Activated naive CD4-positive, alpha-beta T cell treated with Interleukin-2 at 50 U/mL for 16 hours (primary cell): ENCODE measurements at regions not wholly inside any gene's neighbourhood (a gene's known extent, or its start where the extent isn't known, plus 50 kb on each side); places are given as distances from the start of the nearest gene placed in this dataset.

Experiments used
- DNase-seq: peaks from one replicate; pipeline ENCODE4 v3.0.0-alpha.2; 2020

DNA sequence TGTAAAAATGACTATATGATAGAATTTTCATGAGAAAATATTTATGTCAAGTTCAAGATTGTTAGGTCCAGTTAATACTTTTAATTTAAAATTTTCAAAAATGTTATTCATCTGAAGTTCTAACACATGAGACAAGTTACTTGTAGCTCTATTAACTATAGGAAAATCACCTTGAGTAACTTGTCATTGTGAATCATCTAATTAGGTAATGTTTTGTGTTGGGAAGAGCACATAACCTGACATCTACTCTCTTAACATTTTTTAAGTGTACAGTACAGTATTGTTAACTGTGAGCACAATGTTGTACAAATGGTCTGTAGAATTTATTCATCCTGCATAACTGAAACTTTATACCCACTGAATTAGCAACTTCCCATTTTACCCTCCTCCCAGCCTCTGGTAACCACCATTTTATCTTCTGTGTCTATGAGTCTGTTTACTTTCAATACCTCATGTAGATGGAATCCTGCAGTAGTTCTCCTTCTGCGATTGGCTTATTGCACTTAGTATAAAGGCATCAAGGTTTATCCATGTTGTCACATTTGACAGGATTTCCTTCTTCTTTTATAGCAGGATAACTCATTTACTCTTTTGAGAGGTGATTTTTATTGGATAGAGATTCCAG lies 54.6 kb downstream of the ARL4A start:
- no peak for DNase-seq

DNA sequence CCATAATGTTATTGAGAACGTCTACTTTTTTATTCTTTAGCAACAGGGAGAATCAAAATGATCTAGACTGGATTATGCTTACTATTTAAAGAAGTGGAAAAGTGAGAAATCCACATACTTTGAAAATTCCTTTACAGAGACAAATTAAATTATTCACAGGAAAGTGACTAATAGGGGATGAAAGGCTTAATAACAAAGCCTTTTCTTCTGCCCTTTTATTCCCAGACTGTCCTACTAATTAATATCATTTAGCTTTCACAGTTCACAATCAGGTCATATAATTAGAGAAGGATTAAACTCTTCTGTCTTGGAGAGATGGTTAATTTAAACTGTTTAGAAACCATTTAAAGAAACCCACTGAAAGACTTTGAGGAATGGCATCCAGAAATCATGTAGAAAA lies 58.8 kb downstream of the ARL4A start:
- no peak for DNase-seq

DNA sequence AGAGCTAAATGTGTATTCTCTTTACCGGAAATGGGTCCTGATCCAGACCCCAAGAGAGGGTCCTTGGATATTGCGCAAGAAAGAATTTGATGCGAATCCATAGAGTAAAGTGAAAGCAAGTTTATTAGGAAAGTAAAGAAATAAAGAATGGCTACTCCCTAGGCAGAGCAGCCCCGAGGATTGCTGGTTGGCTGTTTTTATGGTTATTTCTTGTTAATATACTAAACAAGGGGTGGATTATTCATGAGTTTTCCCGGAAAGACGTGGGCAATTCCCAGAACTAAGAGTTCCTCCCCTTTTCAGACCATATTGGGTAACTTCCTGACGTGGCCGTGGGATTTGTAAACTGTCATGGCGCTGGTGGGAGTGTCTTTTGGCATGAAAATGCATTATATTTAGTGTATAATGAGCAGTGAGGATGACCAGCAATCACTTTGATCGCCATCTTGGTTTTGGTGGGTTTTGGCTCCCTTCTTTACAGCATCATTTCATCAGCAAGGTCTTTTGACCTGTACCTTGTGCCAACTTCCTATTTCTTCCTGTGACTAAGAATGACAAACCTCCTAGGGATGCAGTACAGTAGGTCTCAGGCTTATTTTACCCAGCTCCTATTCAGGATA lies 60.4 kb downstream of the ARL4A start:
- DNase-seq, result no peak

DNA sequence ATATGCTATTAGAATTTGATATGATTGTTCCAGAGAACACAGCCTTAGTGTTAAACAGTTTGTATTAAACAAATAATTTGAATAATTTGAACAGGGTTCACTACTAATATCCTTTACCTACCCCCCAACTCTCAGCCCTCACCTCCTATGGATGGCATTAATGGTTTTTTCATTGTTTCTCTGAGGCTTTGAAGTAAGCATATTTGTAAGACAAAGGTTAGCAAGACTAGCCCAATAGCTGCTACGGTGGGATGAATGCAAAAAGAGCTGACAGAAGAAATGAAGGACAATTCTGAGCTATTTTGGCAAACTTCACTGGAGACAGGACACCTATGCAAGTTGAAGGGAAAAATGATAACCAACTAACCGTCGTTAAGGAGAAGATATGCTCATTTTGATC lies 61.6 kb downstream of the ARL4A start:
- DNase-seq, result no peak

DNA sequence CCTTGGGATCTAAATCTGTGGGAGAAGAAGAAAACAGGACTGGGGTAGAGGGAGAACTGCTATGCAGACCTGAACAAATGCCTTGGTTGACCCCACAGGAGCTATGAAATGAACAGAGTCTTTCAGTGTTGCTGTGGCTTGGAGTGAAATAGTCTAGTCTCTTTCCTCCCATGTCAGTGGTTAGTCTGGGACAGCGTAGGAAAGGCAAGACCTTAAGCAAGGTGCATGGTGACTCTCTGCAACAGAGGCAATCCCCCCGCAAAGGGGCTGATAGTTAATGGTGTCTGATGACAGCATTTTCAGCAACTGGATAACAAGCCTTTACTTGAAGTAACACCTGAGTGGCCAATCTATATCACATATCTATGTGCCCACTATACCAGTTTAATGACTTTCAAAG lies 62.3 kb downstream of the ARL4A start:
- no peak for DNase-seq

DNA sequence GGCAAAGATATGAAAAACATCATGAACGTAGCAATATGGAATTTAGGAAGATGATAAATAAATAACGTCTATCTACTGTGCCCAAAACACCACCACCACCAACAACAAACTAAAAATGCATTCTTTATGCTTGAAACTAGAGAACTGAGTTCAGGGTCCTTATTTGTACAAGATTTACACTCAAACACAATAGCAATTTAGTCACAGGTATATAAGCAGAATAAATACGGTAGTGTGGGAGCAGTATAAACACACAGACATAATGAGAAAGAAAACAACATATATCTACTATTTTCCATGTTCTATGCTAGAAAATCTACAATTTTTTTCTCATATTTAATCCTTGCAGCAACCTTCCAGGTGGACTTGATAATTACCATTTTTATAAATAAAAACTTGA lies 64.3 kb downstream of the ARL4A start:
- no peak for DNase-seq

DNA sequence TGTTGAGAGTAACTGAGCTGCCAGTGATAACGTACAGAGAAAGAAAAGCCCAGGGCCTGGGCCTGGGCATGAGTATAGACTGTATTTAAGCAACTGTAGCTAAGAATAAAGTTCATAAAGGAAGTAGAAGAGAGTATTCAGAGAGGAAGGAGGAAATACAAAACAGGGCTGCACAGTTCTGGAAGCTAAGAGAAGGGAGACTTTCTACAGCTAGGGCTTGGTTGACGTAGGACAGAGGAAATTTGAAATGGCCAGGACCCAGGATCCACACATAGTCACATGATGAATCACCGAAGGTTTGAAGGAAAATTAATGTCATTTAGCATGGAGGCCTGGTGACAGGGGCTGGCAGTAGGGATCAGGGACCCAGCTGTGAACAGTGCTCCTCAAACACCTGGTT lies 66.7 kb downstream of the ARL4A start:
- DNase-seq, result no peak

DNA sequence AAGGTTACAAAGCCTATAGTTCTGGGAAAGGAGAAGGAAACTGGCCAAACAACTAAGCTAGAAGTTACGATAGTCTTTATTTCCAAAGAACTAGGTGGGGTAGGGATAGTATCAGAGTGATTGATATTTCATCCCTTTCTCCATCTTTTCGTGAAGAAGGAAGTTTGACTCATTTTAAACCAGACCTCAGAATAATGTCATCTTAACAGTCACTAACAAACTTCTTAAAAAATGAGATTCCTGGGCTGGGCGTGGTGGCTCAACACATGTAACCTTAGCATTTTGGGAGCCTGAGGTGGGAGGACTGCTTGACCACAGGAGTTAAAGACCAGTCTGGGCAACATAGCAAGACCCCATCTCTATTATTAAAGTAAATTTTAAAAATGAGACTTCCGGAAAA lies 69.4 kb downstream of the ARL4A start:
- no peak for DNase-seq

DNA sequence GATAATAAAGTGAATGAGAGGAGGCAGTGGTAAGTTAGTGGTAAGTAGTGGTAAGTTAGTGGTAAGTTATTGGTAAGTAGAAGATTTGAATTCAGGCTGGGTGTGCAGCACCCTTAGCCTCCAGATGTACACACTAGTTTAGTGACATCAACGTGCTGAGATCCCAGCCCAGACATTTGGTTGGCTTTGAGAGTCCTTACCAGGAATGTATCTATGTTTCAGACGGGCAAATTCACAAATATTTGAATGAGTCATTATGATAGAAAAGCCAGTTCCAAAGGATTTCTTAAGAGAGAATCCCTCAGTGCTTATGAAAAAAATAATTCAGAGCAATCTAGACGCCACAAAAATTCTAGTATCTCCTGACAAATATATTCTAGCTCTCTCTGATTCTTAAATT lies 70.0 kb downstream of the ARL4A start:
- no peak for DNase-seq

DNA sequence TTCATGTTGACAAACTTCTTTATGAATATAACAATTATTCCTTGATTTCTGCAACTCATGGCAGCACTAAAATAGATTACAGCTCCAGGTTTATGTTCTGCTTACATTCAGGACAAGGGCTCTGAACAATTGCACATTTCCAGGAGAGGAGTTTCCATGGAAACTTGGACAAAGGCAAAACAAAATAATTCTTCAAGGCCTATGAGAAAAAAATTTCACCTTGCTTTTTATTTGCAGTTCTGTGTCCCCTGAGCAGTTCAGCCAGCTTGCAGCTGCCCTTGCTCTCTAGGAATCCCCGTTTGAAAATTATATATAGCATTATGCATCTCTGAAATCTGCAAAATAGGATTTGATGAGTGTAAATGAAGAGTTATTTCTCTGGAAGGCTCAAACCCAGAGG lies 71.7 kb downstream of the ARL4A start:
- DNase-seq, result no peak

DNA sequence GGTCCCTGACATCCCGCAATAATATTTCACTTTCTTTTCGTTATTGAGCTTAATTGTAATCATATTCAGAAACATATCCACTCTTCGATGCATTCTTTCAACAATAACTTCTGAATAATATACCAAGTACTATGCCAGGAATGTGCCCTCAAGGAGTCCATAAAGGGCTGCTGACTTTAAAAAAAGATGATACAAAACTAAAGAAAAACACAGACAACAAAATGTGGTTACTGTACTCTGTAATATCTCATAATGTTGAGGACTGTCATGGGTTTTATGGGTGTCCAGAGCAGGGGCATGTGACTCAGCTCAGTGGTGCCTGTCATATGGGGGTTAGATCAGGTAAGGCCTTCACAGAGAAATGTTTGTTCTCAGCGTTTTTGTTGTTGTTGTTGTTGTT lies 73.7 kb downstream of the ARL4A start:
- DNase-seq, result no peak

DNA sequence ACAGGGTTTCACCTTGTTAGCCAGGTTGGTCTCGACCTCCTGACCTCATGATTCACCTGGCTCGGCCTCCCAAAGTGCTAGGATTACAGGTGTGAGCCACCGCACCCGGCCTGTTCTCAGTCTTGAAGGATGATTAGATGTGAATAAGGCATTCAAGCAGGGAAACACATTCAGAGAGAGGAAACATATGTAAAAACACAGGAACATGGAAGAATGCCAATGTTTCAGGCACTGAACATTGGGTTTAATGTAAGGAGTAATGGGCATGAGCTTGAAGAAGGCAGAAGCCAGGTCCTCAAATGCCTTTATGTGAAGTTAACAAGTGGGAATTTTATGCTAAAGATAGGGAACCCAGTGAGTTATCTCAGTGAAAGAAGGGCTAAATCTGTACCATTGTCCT lies 74.3 kb downstream of the ARL4A start:
- no peak for DNase-seq

DNA sequence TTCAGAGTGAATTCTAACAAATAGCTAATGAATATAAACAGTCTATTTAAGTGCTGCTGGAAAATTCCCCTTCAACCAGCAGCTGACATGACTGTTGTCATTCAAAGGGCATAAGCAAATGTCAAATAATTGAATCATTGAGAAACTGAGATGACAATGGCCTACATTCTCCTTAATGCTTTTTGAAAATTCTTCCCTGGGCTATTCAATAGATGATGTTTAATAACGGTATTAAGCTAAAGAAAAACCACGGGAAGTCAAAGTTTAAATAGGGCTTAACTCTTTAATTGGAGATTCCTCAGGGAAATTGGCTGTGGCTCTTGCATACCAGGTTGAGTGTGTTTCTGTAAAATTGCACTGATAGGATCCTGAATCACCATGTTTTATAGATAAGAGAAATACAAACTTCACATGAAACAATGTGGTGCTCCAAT lies 77.0 kb downstream of the ARL4A start:
- no peak for DNase-seq

DNA sequence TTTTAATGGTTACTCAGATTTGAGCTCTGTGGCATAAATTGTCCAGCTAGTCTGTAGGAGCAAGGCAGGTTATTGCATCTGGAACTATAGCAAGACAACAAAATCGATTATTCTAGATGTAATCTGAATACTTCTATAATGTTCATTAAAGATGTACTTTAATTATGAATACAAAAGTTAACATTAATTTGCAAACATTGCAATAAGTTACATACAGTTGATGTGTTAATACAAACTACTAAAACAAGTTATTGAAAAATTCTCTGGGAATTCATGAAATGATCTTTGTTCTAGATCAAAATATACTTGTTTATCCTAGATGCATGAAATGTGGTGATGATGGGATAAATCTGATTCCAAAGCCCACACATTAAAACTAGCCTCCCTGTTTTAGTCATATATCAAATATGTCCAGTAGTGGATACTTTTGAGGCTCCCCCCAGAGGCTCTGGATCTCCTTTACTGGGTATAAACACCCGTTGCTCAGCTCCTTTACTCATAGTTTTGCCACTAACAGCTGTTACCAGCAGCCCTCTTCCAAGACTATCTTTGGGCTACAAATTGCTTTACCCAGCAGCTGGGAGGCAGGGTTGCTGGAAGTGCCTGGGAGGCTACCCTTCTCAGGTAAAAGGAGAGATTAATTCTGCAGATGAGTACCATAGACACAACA lies 78.1 kb downstream of the ARL4A start:
- no peak for DNase-seq

DNA sequence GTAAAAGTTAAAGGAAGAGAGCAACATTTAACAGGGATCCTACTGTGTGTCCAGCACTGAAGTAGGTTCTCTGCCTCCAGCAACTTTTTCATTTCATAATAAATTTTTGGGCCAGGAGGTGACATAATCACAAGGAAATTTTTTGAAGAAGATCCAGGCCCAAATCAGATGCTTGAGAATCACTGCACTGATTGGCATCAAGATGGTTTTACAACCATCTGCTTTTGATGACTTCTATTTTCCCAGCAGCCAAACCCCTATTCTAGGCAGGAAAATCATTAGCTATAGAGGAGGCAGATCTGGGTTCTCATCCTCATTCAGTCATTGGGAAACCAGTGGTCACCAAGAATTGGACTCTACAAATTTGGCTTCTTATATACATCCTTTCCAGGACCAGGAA lies 79.0 kb downstream of the ARL4A start:
- DNase-seq, result no peak

DNA sequence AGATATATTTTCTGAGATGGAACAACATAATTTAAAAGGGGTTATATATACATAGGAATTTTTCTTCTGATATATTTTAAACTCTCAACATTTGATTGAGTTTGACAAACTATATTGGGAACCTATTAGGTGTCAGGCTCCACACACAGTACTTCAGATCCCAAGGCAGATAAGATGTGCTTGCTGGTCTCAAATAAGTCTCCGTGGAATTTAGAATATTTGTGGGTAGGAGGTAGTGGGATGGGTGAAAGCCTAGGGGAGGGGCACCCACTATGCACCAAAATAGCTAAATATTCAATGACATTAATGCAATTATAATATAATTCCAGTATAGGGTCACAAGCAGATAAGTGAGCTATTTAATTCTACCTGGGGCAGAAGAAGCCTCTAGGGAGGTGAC lies 81.5 kb downstream of the ARL4A start:
- DNase-seq, result no peak

DNA sequence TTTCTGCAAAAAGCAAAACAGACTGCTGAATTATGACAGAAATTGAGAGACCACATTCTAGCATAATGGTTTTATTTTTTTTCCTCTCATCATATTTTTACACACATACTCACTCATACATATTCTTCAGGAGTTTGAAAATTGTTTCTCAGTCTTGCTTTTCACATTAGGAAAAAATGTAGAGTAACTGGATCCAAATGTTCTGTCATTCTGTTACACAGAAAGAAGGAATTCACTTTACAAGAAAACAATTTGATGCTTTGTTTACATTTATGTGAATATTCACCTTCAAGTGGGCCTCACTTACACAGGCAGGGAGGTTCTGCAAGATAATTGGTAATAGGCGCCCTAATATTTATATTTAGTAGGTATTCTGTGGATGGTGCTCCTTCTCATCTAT lies 82.0 kb downstream of the ARL4A start:
- no peak for DNase-seq

DNA sequence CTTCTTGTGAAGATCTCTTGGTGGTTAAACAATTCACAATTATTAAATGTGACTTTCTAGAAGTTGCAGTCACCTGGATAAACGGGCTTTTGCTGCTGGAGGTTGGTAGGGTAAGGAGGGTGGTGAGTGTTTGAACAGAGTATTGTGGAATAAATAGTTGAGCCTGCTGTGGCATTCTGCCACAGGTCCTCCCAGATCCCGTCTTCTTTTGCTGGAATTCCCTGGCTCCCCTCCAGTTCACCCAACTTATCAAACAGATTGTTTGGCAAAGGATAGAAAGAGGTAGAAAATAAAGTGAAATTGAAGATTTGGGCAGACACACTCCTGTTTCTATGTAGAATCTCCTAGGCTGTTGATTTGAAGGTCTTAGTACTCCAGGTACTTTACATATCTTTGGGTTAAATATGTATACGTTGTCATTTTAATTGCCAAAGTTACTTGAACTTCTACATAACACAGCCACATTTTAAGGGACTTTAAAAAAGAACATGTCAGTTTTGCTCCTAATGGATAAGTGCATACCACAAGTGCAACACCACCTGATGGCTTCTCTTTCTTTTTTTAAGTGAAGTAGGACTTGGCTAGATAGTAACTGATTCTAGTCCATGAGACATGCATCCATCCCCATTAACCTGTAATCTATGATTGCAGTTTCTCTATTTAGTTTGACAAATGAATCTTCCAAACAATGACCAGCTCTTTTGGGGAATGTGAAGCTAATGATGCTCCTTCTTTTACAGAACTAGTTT lies 83.0 kb downstream of the ARL4A start:
- no peak for DNase-seq

DNA sequence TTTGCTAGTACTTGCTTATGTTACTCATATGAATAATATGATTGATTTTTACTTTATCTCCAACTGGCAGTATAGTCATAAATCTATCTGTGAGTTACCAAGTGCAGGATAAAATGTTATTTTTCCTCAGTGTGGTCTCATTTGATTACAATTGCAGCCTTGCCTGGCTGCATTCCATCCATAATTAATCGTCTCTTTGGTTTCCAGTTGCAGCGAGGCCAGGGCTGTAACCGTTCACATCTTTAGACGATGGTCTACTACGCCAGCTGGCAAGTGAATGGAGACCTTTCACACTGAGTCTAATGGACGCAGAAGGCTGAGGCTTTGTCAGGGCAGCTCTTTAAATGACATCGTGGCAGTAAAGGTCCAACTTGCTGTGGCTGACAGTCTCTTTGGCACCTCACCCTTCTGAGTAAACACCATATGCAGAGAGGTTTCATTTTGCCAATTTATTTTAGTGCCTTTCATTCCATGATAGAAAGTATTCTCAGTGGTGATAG lies 84.0 kb downstream of the ARL4A start:
- DNase-seq, result no peak

DNA sequence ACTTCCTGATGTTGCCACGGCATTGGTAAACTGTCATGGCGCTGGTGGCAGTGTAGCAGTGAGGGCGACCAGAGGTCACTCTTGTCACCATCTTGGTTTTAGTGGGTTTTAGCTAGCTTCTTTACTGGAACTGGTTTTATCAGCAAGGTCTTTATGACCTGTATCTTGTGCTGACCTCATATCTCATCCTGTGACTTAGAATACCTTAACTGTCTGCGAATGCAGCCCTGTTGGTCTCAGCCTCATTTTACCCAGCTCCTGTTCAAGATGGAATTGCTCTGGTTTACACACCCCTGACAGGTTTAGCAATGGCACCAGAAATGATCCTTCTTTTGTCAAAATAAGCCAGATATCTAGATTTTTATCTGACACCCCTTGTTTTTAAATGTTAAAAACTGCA lies 85.3 kb downstream of the ARL4A start:
- no peak for DNase-seq

DNA sequence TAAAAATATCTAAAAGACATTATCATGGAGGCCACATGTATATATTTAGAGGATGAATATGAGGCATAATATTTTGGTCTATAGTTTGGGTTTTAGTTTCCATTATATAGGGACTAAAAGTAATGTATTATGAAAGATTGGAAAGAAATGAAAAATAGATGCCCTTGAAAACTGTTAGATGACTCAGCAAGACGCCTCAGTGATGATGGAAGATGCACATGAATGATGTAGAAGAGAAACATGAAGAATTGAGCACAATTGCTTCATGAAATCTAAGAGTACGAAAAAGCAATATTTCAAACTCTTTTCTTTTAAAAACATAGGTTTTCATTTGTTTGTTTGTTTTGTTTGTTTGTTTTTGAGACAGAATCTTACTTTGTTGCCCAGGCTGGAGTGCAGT lies 89.8 kb downstream of the ARL4A start:
- no peak for DNase-seq

DNA sequence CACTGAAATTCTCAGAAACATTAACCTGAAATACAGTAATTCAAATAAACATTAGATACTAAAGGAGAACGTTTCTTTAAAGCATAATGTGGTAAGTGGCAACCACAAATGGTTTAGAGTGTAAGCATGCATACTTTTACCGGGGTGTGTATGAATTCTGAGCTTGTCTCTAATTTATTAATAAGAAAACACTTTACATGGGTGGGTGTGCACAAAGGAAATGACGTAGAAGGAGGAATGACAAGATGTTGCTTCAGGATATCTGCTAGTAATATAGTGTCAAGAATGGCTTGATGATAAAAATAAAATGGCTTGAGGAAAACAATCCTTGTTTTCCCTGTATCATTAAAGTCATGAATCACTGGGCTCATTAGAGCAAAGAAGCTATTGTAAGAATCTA lies 92.5 kb downstream of the ARL4A start:
- no peak for DNase-seq

DNA sequence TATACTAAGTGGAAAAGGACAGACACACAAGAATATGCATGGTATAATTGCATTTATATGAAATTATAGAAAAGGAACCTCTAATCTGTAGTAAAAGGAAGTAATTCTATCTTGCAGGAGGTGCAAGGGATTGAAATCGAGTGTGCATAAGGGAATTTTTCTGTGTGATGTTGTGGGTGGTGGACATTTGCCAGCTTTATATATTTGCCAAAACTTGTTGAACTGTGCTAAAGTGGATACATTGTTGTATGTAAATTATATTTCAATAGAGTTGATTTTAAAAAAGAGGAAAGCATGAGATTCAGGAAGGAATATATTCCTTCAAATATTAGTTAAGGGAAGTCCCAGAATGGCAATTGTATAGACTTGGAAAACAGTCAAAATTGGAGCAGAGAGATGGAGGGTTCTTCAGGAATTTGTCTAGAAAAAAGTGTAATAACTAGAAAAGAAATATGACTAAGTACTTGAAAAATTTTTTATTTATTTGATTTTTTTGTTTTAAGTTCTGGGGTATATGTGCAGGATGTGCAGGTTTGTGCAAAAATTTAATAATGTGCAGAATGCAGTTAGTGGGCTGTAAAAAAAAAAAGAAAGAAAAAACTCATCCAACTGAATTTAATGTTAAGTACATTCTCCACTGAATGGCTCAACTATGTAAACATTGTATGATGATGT lies 96.1 kb downstream of the ARL4A start:
- no peak for DNase-seq
